ENCODE measurements at regions not wholly inside any gene's neighbourhood (a gene's known extent, or its start where the extent isn't known, plus 50 kb on each side); places are given as distances from the start of the nearest gene placed in this dataset.
"Not testable (repeated sequence)": the region's sequence is repeated elsewhere in the genome, so short reads cannot be mapped to it uniquely, and the experiment has no call there.

DNA sequence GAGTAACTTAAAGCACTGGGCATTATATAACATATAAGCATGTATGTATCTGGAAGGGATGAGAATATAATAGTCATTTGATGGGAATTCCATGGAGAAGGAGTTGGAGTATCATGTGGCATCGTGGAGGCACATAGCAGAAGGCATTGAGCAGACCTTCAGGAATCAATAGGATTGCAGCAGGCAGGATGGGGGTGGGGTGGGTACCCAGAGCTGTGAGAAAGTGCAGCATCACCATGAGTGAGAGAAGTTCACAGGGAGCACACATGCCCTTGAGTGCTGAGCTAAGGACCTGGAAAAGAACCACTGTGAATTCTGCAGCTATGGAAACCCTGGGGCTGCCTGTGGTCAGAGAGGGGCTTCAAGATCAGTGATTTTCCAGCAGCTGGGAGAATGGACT, 57.3 kb downstream of the MED10 start:
- no peak for DNase-seq

DNA sequence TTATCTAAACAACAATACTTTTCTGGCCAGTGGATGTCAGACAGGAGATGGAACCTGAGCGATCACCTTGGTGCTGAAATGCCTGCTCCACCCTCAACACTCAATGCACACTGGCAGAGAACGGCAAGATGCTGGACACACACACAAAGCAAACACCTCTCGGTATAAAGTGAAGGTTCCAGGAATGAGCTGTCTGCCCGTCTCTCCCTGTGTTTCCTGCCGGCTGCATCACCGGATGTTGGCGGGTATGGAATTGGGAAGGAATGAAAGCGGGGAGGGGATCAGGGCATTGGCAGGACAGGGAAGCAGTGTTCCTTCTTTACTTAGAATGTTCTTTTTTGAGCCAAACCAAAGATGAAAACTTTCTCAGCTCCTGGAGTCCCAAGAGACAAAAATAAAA, 59.2 kb downstream of the MED10 start:
- DNase-seq, result no peak

GRCh38 chr5:6317116-6317798, 61.1 kb downstream of the MED10 start:
- DNase-seq, result no peak

GRCh38 chr5:6315580-6315979, 62.8 kb downstream of the MED10 start:
- no peak for DNase-seq

GRCh38 chr5:6311568-6312501, 66.5 kb downstream of the MED10 start:
- DNase-seq, result no peak

DNA sequence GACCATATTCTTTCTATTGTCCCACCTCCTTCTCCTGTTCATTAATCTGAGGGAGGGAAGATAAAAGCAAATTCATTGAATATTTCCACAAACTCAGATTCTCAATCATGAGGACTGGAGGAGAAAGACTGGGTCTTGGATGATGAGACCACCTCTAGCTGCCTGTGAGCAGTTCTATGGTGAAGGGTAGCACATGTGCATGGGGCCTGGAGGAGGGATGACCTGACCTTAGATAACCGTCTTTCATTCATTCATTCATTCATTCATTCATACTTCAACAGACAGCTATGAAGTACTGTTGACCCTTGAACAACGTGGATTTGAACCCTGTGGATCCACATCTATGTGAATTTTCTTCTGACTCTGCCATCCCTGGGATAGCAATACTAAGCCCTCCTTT, 68.4 kb downstream of the MED10 start:
- DNase-seq, result no peak

GRCh38 chr5:6308683-6309082, 69.7 kb downstream of the MED10 start:
- no peak for DNase-seq

GRCh38 chr5:6307304-6307703, 71.0 kb downstream of the MED10 start:
- no peak for DNase-seq

DNA sequence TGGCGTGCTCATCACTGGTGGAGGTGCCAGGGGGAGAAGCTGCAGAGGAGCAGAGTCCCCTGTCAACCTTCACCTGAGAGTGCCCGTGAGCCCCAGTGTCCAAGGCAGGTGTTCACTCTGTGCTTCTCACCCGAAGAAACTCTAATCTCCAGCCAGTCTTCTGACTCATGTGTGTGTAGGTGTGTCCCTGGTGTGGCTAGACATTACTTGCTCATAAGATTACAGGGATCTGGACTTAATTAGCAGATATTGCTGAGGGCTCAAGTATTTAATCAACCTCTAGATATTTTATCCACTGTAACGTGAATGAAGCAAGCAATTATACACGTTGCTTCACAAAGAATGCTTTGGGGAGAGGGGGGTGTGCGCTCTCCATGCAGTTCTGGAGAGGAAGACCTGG, 72.5 kb downstream of the MED10 start:
- no peak for DNase-seq

DNA sequence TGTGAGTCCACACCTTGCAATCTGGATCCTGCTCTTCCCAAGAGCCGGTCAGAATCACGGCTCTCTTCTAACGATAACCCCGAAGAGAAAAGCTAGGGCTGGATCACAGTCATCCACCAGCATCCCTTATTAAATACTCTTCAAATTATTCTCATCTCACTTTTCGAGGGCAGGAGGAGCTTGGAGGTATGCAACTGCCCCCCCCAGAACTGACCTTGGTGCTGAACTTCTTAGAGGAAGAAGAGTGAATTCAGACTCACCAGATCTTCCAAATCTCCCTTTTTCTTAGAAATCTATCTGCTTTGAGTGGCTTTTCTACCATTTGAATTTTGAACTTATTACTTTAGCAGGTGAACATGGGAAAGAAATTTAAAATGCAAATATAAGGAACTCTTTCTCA, 75.7 kb downstream of the MED10 start:
- DNase-seq, result no peak

DNA sequence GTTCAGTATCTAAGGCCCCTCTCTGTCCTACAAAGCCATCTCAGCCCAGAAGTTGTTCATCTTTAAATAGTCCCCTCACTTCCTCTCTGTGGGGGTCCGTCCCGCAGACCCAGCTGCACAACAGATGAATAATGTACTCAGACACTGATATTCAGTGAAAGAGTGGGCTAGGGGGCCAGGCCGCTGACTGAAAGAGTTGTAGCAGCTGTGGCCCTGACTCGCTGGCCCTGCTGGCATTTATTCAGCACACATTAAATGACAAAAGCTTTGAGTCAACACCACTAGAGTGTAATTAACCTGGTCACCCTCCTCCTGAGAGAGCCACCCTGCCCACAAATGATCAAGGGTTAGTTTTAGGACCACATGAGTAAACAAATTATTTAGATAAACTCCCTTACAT, 76.3 kb downstream of the MED10 start:
- DNase-seq, result no peak

DNA sequence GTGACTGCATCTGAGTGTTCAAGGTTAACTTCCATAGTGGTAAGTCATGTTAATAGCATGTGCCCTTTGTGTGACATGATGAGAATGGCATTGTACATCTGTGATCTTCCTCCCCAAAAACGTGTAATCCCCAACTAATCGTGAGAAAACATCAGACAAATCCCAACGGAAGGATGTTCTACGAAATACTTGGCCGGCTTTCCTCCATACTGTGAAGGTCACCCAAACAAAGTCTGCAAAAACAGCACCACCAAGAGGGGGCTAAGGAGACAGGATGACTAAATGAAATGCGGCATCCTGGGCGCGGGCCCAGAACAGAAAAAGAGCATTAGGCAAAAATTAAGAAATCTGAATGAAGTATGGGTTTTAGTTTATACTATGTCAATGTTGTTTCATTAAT, 81.8 kb downstream of the MED10 start:
- no peak for DNase-seq

DNA sequence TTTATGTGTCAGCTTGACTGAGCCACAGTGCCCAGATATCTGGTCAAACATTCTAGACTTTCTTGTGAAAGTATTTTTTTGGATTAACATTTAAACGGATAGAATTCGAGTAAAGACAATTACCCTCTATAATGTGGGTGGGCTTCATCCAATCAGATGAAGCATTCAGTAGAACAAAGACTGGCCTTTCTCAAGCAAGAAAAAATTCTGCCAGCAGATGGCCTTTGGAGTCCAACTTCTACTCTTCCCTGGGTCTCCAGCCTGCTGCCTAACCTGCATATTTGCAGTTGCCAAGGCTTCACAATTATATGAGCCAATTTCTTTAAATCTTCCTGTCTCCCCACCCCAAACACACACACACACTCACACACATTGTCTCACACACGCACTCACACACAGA, 86.4 kb downstream of the MED10 start:
- no peak for DNase-seq

DNA sequence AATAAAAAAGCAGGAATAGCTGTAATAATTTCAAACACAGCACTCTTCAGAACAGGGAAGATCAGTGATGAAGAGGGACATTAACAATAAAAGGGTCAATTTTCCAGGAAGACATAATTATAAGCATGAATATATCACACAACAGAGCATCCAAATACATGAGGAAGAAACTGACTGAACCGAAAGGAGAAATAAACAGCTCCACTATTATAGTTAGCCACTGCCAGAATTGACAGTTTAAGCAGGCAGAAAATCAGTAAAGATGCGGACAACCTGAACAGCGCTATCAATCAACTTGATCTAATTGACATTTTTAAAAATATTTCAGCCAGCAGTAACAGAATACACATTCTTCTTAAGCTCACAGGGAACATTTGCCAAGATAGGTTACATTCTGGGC, 89.1 kb downstream of the MED10 start:
- no peak for DNase-seq

DNA sequence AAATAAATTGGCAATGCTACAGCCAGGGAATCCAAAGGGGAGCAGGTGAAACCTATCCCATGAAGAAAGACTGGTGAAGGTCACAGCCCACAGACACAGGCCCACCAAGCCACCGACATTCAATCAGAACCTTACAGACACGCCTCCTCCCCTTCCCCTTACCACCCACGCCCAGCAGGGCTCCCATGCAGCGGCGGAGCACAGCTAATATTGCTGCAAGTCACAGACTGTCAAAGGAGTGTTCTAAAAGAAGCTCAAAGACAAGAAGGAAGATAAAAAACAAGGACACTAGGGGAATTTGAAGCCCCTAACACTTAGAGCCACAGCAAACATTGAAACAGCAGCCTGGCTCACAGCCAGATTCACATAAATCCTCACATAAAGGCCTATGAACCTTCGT, 91.2 kb downstream of the MED10 start:
- no peak for DNase-seq

- no peak for DNase-seq
Observed at GRCh38 chr5:6286404-6286803, 91.9 kb downstream of the MED10 start.

GRCh38 chr5:6284491-6284890, 93.9 kb downstream of the MED10 start:
- DNase-seq, result not testable (repeated sequence)

DNA sequence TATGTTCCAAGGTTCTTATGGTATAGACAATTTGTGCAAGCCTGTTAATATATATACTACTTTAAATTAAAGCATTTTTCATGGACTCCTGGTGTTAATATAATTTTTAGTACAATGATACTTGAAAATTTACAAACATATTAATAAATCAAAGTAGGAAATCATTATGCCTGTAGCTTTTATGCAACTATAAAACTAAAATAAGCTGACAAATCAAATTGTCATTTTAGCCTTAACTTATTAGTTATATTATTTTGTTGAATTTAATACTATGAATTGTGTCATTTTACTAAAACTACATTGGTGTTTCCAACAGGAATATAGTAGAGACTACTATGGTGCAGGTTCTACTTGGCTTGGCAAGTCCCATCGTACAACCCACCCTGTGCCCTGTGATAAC, 96.0 kb downstream of the MED10 start:
- DNase-seq, result no peak

DNA sequence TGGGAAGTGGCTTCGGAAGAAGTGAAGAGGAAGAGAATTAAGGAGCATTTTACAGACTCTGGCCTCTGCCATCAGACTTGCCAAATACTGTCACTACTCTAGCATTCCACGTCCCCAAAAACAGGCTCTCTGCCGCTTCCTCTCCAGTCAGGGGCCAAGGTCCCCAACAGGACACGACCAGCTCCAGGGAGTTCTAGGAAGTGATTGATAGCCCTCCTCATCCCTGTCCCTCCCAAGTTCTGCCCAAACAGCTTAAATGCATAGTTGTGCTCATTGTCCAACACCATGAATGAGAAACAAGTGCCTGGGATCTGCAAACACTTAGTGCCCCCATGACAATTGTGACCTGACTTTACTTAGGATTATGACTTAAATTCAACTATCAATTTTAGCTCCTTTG, 96.5 kb downstream of the MED10 start:
- no peak for DNase-seq

DNA sequence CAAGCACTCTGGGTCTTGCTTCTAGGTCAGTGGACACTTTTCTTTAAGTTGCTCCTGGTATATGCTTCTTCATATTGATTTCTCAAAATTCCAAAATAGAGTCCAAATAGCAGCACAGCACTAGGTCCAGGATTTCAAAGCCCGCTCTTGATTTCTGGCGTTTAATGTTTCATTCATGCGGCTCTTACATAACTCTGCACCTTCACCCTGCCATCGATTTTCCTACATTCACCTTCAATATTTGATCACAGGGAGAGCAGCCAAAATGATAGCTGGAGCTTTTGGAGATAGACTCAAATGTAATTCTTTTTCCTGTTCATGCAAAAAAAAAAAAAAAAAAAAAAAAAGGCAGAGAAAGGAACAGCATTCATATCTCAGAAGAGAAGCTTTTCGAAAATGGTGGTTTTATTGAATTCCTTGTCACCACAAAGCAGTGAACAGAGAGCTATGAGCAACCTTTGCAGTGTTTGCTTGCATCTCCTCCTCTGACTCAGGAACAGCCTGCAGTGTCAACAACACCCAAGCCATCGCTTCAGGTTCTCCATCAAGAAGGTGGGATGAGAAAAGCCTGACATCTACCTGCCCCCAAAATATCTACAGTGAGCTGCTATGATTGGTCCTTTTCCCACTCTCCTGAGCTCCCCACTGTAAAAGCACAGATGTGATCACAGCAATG, 97.8 kb downstream of the MED10 start:
- no peak for DNase-seq

GRCh38 chr5:6279607-6280006, 98.7 kb downstream of the MED10 start:
- DNase-seq, result no peak

- DNase-seq, result no peak
Observed at GRCh38 chr5:6274846-6275543, 103.4 kb downstream of the MED10 start.

DNA sequence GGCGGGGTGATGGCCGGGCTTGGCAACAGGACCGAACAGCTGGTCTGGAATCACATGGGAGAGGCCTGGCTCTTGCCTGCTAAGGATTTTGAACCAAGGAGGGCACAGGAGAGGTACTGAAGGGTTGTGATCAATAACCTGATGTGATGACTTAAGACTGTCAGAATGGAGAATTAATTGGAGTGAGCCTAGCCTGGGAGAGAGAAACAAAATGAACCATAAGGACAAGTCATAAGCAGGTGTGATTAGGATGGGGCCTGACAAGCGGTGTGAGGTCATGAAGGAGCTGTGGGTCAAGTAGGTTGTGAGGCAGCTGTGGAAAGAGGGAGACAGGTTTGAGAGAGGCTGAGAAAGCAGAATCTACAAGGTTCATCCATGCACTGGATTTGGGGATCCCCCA, 104.6 kb downstream of the MED10 start:
- DNase-seq, result no peak

Data from activated CD4-positive, alpha-beta T cell treated with anti-CD3 and anti-CD28 coated beads, Interleukin-2, amount 50 U/mL, for 1 hour (primary cell).